SK-N-SH treated with all-trans-retinoic acid at 6 μM for 48 hours (cell line): ENCODE measurements at regions not wholly inside any gene's neighbourhood (a gene's known extent, or its start where the extent isn't known, plus 50 kb on each side); places are given as distances from the start of the nearest gene placed in this dataset.

Experiments used
- ATAC-seq: fragments of 200-7000 bp; cut with Tn5 transposase; 3 replicates; pipeline ENCODE4 v1.9.1; 2020; ENCODE audit warnings: mild to moderate bottlenecking, moderate library complexity
- ARNTL ChIP-seq: fragments of 450-650 bp; formaldehyde crosslinking; IDR thresholded peaks from 2 replicates; pipeline ENCODE4 v1.5.0; 2020; ENCODE audit warnings: low read depth, mild to moderate bottlenecking, moderate library complexity, borderline replicate concordance
- BACH2 ChIP-seq: fragments of 250-450 bp; sonication (Bioruptor Pico); IDR thresholded peaks from 2 replicates; pipeline ENCODE4 v1.9.0; 2021; ENCODE audit warnings: mild to moderate bottlenecking, borderline replicate concordance
- CSDC2 ChIP-seq: fragments of 250-450 bp; sonication (Bioruptor Pico); IDR thresholded peaks from 2 replicates; pipeline ENCODE4 v1.5.0; 2020; ENCODE audit warnings: mild to moderate bottlenecking, moderate library complexity
- ESRRG ChIP-seq: fragments of 250-450 bp; sonication (Bioruptor Pico); IDR thresholded peaks from 2 replicates; pipeline ENCODE4 v1.6.1; 2021; ENCODE audit warnings: mild to moderate bottlenecking
- GLIS3 ChIP-seq: fragments of 250-450 bp; sonication (Bioruptor Pico); IDR thresholded peaks from 2 replicates; pipeline ENCODE4 v1.5.0; 2020; ENCODE audit warnings: mild to moderate bottlenecking, moderate library complexity
- ISL1 ChIP-seq: fragments of 250-450 bp; sonication (Bioruptor Pico); IDR thresholded peaks from 2 replicates; pipeline ENCODE4 v2.1.2; 2022; ENCODE audit warnings: mild to moderate bottlenecking, moderate library complexity
- OSR1 ChIP-seq: fragments of 250-450 bp; sonication (Bioruptor Pico); IDR thresholded peaks from 2 replicates; pipeline ENCODE4 v1.8.0; 2022; ENCODE audit warnings: moderate library complexity, mild to moderate bottlenecking, inconsistent platforms
- PPARA ChIP-seq: fragments of 250-450 bp; sonication (Bioruptor Pico); IDR thresholded peaks from 2 replicates; pipeline ENCODE4 v1.5.0; 2020; ENCODE audit warnings: mild to moderate bottlenecking, borderline replicate concordance
- RARB ChIP-seq: fragments of 250-450 bp; sonication (Bioruptor Pico); IDR thresholded peaks from 2 replicates; pipeline ENCODE4 v1.8.0; 2021; ENCODE audit warnings: mild to moderate bottlenecking, moderate library complexity
- SNAI2 ChIP-seq: fragments of 250-450 bp; sonication (Bioruptor Pico); IDR thresholded peaks from 2 replicates; pipeline ENCODE4 v1.5.0; 2020; ENCODE audit warnings: mild to moderate bottlenecking, moderate library complexity
- TCF4 ChIP-seq: fragments of 250-450 bp; sonication (Bioruptor Pico); IDR thresholded peaks from 2 replicates; pipeline ENCODE4 v1.8.0; 2021; ENCODE audit warnings: mild to moderate bottlenecking, moderate library complexity, borderline replicate concordance
- TOX ChIP-seq: fragments of 250-450 bp; sonication (Bioruptor Pico); IDR thresholded peaks from 2 replicates; pipeline ENCODE4 v1.8.0; 2021; ENCODE audit warnings: mild to moderate bottlenecking, moderate library complexity, borderline replicate concordance
- ZC3H10 ChIP-seq: fragments of 250-450 bp; sonication (Bioruptor Pico); IDR thresholded peaks from 2 replicates; pipeline ENCODE4 v1.5.1; 2021; ENCODE audit warnings: mild to moderate bottlenecking, moderate library complexity
- ZFP3 ChIP-seq: fragments of 250-450 bp; sonication (Bioruptor Pico); IDR thresholded peaks from 2 replicates; pipeline ENCODE4 v1.5.0; 2020; ENCODE audit warnings: mild to moderate bottlenecking, moderate library complexity
- ZNF565 ChIP-seq: fragments of 450-650 bp; formaldehyde crosslinking; conservative IDR thresholded peaks from 2 replicates; pipeline ENCODE4 v1.5.0; 2020; ENCODE audit warnings: low read depth, mild to moderate bottlenecking, moderate library complexity
- ZNF70 ChIP-seq: fragments of 450-650 bp; formaldehyde crosslinking; IDR thresholded peaks from 2 replicates; pipeline ENCODE4 v1.5.0; 2020; ENCODE audit warnings: mild to moderate bottlenecking, moderate library complexity
- ZNF8 ChIP-seq: fragments of 450-650 bp; formaldehyde crosslinking; IDR thresholded peaks from 2 replicates; pipeline ENCODE4 v1.5.0; 2020; ENCODE audit warnings: mild to moderate bottlenecking, moderate library complexity
- TF ChIP-seq, protein P1 (sequence below): fragments of 250-450 bp; sonication (Bioruptor Pico); IDR thresholded peaks from 2 replicates; pipeline ENCODE4 v1.8.0; 2021; ENCODE audit warnings: low read depth, mild to moderate bottlenecking, moderate library complexity, borderline replicate concordance
- TF ChIP-seq, protein P2 (sequence below): fragments of 250-450 bp; sonication (Bioruptor Pico); IDR thresholded peaks from 2 replicates; pipeline ENCODE4 v1.5.1; 2020; ENCODE audit warnings: low read depth, mild to moderate bottlenecking, moderate library complexity
- TF ChIP-seq, protein P3 (sequence below): fragments of 250-450 bp; sonication (Bioruptor Pico); IDR thresholded peaks from 2 replicates; pipeline ENCODE4 v1.5.0; 2020; ENCODE audit warnings: mild to moderate bottlenecking, moderate library complexity
- TF ChIP-seq, protein P4 (sequence below): fragments of 250-450 bp; sonication (Bioruptor Pico); IDR thresholded peaks from 2 replicates; pipeline ENCODE4 v1.5.1; 2021; ENCODE audit warnings: mild to moderate bottlenecking, moderate library complexity
- TF ChIP-seq, protein P5 (sequence below): fragments of 250-450 bp; sonication (Bioruptor Pico); IDR thresholded peaks from 2 replicates; pipeline ENCODE4 v1.8.0; 2020; ENCODE audit warnings: mild to moderate bottlenecking, moderate library complexity, borderline replicate concordance

DNA sequence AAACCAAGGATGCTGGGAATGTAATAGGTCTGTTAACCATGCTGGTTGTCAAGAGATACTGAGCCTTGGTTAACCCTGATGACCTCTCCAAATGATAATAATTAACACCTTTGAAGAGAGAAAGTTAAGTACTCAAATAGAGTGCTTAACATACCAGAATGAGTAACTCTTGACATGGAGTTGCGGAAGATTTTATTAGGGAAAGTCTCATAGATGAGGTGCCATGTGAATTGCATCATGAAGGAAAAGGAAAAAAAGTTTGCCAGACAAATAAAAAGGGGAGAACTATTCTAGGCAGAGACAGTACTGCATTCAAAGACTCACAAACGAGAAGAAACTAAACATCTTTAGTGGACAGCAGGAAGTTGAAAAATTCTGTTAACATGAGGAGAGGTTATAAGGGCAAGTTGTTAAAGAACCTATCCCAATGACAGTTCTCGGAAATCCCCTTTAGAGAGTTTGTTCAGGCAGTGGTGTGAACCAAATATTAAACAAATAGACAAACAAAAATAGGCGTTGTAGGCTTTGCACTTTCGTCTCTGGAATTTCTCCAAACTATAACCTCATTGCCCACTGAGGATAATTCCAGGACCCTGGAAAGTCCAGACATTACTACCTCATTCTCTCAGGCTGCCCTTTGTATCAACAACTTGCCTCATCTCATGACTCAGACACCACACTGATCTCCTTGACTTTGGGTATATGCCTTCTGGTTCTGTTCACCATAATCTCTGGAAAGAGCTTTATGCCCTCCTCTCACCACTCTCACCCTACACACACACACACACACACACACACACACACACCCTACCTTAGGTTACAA, 435.0 kb downstream of the GXYLT1 start:
- no peak for ATAC-seq
- no peak for TF ChIP-seq ARNTL (CRISPR knock-in tag)
- TF ChIP-seq, protein P1, sequence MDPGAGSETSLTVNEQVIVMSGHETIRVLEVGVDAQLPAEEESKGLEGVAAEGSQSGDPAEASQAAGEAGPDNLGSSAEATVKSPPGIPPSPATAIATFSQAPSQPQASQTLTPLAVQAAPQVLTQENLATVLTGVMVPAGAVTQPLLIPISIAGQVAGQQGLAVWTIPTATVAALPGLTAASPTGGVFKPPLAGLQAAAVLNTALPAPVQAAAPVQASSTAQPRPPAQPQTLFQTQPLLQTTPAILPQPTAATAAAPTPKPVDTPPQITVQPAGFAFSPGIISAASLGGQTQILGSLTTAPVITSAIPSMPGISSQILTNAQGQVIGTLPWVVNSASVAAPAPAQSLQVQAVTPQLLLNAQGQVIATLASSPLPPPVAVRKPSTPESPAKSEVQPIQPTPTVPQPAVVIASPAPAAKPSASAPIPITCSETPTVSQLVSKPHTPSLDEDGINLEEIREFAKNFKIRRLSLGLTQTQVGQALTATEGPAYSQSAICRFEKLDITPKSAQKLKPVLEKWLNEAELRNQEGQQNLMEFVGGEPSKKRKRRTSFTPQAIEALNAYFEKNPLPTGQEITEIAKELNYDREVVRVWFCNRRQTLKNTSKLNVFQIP (CRISPR knock-in tag), result no peak
- no peak for TF ChIP-seq ESRRG (CRISPR knock-in tag)
- TF ChIP-seq RARB (CRISPR knock-in tag), result no peak
- no peak for TF ChIP-seq ISL1
- TF ChIP-seq, protein P2, sequence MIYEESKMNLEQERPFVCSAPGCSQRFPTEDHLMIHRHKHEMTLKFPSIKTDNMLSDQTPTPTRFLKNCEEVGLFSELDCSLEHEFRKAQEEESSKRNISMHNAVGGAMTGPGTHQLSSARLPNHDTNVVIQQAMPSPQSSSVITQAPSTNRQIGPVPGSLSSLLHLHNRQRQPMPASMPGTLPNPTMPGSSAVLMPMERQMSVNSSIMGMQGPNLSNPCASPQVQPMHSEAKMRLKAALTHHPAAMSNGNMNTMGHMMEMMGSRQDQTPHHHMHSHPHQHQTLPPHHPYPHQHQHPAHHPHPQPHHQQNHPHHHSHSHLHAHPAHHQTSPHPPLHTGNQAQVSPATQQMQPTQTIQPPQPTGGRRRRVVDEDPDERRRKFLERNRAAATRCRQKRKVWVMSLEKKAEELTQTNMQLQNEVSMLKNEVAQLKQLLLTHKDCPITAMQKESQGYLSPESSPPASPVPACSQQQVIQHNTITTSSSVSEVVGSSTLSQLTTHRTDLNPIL (CRISPR knock-in tag), result no peak
- TF ChIP-seq GLIS3, result no peak
- no peak for TF ChIP-seq ZFP3
- no peak for TF ChIP-seq ZC3H10 (CRISPR knock-in tag)
- no peak for TF ChIP-seq ZNF70
- no peak for TF ChIP-seq TOX (CRISPR knock-in tag)
- TF ChIP-seq TCF4, result no peak
- TF ChIP-seq ZNF8 (CRISPR knock-in tag), result no peak
- TF ChIP-seq OSR1 (CRISPR knock-in tag), result no peak
- TF ChIP-seq BACH2, result no peak
- TF ChIP-seq ZNF565 (CRISPR knock-in tag), result no peak
- TF ChIP-seq SNAI2 (CRISPR knock-in tag), result no peak
- TF ChIP-seq PPARA (CRISPR knock-in tag), result no peak
- TF ChIP-seq, protein P3, sequence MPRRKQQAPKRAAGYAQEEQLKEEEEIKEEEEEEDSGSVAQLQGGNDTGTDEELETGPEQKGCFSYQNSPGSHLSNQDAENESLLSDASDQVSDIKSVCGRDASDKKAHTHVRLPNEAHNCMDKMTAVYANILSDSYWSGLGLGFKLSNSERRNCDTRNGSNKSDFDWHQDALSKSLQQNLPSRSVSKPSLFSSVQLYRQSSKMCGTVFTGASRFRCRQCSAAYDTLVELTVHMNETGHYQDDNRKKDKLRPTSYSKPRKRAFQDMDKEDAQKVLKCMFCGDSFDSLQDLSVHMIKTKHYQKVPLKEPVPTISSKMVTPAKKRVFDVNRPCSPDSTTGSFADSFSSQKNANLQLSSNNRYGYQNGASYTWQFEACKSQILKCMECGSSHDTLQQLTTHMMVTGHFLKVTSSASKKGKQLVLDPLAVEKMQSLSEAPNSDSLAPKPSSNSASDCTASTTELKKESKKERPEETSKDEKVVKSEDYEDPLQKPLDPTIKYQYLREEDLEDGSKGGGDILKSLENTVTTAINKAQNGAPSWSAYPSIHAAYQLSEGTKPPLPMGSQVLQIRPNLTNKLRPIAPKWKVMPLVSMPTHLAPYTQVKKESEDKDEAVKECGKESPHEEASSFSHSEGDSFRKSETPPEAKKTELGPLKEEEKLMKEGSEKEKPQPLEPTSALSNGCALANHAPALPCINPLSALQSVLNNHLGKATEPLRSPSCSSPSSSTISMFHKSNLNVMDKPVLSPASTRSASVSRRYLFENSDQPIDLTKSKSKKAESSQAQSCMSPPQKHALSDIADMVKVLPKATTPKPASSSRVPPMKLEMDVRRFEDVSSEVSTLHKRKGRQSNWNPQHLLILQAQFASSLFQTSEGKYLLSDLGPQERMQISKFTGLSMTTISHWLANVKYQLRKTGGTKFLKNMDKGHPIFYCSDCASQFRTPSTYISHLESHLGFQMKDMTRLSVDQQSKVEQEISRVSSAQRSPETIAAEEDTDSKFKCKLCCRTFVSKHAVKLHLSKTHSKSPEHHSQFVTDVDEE (CRISPR knock-in tag), result no peak

DNA sequence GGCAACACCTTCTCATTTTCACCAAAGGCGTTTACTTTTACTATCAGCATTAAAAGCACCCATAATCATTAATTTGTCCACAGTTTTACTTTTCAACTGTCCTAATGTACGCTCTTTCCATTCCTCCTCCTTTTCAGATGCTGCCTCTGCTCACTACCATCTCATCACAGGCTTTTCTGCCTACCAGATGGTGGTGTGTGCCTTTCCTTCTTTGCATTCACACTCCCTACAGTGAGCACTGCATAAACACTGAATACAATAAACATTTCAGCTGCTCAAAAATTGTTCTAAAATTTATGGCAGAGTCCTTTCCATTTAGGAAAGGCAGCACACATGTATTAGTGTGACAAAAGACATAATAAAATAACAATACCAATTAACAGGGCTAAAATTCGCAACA, 435.7 kb downstream of the GXYLT1 start:
- ATAC-seq, result no peak
- TF ChIP-seq ARNTL (CRISPR knock-in tag) (no peak), ESRRG (CRISPR knock-in tag) (no peak), ZC3H10 (CRISPR knock-in tag) (no peak), ZNF565 (CRISPR knock-in tag) (no peak), OSR1 (CRISPR knock-in tag) (no peak), CSDC2 (CRISPR knock-in tag) (no peak)
- TF ChIP-seq, protein P2 (CRISPR knock-in tag), result no peak
- TF ChIP-seq, protein P4, sequence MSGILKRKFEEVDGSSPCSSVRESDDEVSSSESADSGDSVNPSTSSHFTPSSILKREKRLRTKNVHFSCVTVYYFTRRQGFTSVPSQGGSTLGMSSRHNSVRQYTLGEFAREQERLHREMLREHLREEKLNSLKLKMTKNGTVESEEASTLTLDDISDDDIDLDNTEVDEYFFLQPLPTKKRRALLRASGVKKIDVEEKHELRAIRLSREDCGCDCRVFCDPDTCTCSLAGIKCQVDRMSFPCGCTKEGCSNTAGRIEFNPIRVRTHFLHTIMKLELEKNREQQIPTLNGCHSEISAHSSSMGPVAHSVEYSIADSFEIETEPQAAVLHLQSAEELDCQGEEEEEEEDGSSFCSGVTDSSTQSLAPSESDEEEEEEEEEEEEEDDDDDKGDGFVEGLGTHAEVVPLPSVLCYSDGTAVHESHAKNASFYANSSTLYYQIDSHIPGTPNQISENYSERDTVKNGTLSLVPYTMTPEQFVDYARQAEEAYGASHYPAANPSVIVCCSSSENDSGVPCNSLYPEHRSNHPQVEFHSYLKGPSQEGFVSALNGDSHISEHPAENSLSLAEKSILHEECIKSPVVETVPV (CRISPR knock-in tag), result no peak
- TF ChIP-seq, protein P1 (CRISPR knock-in tag), result no peak
- TF ChIP-seq, protein P5, sequence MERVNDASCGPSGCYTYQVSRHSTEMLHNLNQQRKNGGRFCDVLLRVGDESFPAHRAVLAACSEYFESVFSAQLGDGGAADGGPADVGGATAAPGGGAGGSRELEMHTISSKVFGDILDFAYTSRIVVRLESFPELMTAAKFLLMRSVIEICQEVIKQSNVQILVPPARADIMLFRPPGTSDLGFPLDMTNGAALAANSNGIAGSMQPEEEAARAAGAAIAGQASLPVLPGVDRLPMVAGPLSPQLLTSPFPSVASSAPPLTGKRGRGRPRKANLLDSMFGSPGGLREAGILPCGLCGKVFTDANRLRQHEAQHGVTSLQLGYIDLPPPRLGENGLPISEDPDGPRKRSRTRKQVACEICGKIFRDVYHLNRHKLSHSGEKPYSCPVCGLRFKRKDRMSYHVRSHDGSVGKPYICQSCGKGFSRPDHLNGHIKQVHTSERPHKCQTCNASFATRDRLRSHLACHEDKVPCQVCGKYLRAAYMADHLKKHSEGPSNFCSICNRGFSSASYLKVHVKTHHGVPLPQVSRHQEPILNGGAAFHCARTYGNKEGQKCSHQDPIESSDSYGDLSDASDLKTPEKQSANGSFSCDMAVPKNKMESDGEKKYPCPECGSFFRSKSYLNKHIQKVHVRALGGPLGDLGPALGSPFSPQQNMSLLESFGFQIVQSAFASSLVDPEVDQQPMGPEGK (CRISPR knock-in tag), result no peak
- TF ChIP-seq, all 23 proteins: peak for 0
